Erythroblast (primary cell): ENCODE measurements at regions not wholly inside any gene's neighbourhood (a gene's known extent, or its start where the extent isn't known, plus 50 kb on each side); places are given as distances from the start of the nearest gene placed in this dataset.

Experiments
- DNase-seq, 2 experiments: peaks; one replicate each; lab custom pipeline; 2025; lab: John Stamatoyannopoulos, UW
- GATA1 ChIP-seq: IDR thresholded peaks from 2 replicates; pipeline ENCODE4 v1.6.1; 2011; ENCODE audit warnings: low read depth, mild to moderate bottlenecking, control low read depth, low read length, moderate library complexity
- POLR2A ChIP-seq: IDR thresholded peaks from 2 replicates; pipeline ENCODE4 v1.6.1; 2011; ENCODE audit warnings: mild to moderate bottlenecking, low read length

GRCh38 chr2:156023229-156023869 lies 309.2 kb downstream of the NR4A2 start:
- no peak for TF ChIP-seq GATA1
- no peak for TF ChIP-seq POLR2A
- DNase-seq = no peak

- no peak for DNase-seq
- TF ChIP-seq GATA1 (no peak), POLR2A (no peak)
Observed at GRCh38 chr2:156021146-156022040, 311.1 kb downstream of the NR4A2 start.

- TF ChIP-seq POLR2A = no peak
- no peak for TF ChIP-seq GATA1
- DNase-seq = no peak
Observed at GRCh38 chr2:156019341-156019740, 313.2 kb downstream of the NR4A2 start.

- no peak for DNase-seq
- TF ChIP-seq GATA1 = no peak
- no peak for TF ChIP-seq POLR2A
Observed at GRCh38 chr2:156017341-156017885, 315.1 kb downstream of the NR4A2 start.

GRCh38 chr2:156009293-156009692 lies 323.2 kb downstream of the NR4A2 start:
- no peak for DNase-seq
- TF ChIP-seq GATA1 = no peak
- no peak for TF ChIP-seq POLR2A

- no peak for DNase-seq
- TF ChIP-seq POLR2A (no peak), GATA1 (no peak)
Observed at GRCh38 chr2:156006721-156007618, 325.6 kb downstream of the NR4A2 start.

GRCh38 chr2:156005999-156006712 lies 326.4 kb downstream of the NR4A2 start:
- TF ChIP-seq GATA1 (no peak), POLR2A (no peak)
- DNase-seq = no peak

- no peak for TF ChIP-seq GATA1
- TF ChIP-seq POLR2A = no peak
- DNase-seq = no peak
Observed at GRCh38 chr2:156005531-156005930, 327.0 kb downstream of the NR4A2 start.

GRCh38 chr2:156004459-156004858 lies 328.1 kb downstream of the NR4A2 start:
- TF ChIP-seq POLR2A (no peak), GATA1 (no peak)
- no peak for DNase-seq

- TF ChIP-seq GATA1 = no peak
- no peak for TF ChIP-seq POLR2A
- DNase-seq = no peak
Observed at GRCh38 chr2:156003780-156004179, 328.7 kb downstream of the NR4A2 start.

GRCh38 chr2:156001851-156002250 lies 330.7 kb downstream of the NR4A2 start:
- no peak for DNase-seq
- TF ChIP-seq POLR2A = no peak
- no peak for TF ChIP-seq GATA1

- DNase-seq = no peak
- TF ChIP-seq POLR2A = no peak
- no peak for TF ChIP-seq GATA1
Observed at GRCh38 chr2:155997538-155997937, 335.0 kb downstream of the NR4A2 start.
